Activated CD4-positive, alpha-beta T cell treated with anti-CD3 and anti-CD28 coated beads, Interleukin-2, Interleukin-4, amounts not matched to agents 100 ng/mL and 50 ng/mL, durations not matched to agents 16 hours and 8 hours (primary cell): ENCODE measurements at regions not wholly inside any gene's neighbourhood (a gene's known extent, or its start where the extent isn't known, plus 50 kb on each side); places are given as distances from the start of the nearest gene placed in this dataset.
A peak's percentile ranks its signal among the peaks of the same experiment; 100 is the strongest.

Experiments used
- DNase-seq: peaks from one replicate; pipeline ENCODE4 v3.0.0-alpha.2; 2020; ENCODE audit warnings: low spot score

DNA sequence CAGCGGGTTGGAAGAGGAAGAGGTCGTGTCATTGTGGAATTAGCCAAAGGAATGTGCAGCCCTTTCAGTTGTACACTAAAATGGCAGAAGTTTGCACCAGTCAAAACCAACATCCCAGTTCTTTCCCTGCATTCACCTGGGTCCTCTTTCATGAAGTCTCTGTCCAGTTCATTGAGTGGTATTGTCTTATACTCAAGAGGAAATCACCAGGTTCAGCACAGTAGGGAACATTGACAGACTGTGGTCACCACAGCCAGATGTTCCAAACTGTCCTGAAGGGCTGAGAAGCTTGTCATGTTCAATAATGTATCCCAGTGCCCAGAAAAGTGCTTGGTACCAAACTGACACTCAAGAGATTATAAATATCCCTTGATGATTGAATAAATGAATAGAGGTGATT lies 131.6 kb downstream of the GLUL start:
- DNase-seq = no peak

DNA sequence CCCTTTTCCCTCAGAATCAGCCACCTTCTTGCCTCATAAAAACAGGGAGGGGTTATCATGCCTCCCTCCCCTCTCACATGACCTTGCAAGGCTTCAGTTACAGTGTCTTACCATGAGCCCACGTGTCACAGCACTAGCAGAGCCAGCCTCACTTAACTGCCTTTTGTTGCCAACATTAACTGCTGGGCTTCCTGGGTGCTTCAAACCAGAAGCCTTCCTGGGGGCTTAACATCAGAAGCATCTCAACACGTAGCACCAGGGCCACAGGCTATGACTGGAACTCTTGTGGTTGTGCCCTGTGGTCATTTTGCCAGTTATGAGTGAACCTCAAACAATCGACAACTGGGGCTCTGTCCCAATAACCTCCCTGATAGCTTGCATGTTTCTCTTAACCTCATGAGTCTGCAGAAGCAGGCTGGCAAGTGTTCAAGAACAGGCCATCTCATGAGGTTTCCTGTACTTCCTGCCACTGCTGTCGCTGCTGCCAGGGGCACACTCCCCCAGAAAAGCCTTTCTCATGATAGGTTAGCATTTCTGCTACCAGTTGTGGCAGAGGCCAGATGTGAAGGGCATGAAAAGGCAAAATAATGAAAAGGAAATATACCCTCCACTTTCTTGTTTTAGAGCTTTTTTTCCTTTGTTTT lies 132.2 kb downstream of the GLUL start:
- peak; percentile 89 for DNase-seq

DNA sequence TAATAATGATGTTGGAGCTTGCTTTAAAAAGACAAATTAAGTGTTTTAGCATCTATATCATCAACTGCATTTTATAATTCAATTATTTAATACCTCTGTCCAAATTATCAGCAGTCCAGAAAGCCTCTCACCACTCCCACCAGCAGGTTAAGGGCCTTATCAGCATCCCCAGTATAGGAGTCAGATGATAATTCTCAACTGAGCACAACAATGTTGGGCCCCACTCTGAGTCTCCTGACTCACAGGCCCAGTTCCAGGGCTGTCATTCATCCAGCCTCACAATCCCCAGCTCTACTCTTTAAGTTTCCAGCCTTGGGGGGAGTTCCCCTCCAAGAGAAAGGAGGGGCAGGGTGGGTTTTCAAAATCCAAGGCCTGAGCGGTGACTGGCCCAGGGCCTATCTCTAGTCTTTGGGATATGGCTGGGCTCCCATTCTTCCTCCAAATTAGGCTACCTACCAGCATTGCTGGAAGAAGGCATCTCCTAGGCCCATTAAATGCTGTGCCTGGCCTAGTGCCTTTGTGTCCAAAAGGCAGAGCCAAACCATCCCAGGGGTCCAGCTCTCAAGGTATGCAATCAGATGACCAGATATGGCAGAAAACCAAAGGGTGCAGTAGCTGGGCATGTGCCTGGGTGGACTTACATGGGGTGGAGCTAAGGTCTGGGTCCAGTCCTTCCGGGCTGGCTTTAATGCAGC lies 134.1 kb downstream of the GLUL start:
- DNase-seq = no peak

DNA sequence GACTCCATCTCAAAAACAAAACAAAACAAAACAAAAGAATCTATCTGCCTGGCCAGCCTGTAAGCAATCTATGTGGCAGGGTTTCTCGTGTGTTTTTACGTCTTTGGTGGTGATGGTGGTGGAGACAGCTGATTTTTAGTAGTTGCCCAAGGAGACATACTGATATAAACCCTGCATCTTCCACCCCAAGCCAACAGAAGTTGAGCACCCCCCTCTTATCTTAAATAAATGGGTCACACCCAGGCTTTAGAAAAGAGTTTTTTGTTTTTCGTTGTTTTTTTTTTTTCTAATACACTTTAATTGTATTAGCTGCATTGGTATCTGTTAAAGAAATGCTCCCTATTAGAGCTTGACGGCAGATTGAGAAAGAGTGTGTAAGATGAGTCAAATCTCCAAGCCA lies 134.7 kb downstream of the GLUL start:
- no peak for DNase-seq

DNA sequence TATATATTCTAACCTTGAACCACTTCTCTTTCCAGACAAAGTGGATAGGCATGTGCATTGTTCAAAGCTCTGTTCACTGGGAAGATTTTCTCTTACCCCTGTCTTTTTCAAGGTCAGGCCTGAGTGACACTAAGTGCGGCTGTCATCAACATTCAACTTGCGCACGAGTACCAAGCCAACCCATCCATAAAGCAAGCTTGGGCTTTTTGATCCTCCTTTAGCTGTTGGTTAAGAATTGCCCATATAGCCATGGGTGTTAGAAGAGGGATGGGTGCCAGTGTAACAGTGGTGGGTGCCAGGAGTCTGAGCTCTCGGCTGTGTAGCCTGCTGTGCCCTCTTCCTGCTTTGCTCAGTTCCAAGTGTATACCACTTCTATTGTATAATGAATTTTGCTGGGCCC lies 136.1 kb downstream of the GLUL start:
- DNase-seq = no peak

DNA sequence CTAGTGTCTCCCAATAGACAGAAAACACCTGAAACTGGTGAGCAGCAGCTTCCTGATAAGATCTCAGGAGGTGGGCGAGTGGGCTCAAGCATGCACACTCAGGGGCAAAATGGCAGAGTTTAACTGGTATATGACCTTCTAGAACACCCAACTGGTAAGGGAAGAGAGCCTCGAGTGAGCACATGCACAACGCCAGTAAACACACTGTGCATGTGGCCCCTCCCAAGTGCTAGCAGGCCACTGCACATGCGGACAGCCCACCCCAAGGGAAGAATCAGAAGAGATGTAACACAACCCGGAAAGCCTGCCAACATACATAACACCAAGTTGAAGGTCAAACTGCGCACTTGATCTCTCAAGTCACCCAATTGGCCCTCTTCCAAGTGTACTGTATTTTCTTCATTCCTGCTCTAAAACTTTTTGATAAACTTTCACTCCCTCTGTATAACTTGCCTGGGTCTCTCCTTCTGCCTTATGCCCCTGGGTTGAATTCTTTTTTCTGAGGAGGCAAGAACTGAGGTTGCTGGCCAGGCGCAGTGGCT lies 138.2 kb downstream of the GLUL start:
- no peak for DNase-seq

DNA sequence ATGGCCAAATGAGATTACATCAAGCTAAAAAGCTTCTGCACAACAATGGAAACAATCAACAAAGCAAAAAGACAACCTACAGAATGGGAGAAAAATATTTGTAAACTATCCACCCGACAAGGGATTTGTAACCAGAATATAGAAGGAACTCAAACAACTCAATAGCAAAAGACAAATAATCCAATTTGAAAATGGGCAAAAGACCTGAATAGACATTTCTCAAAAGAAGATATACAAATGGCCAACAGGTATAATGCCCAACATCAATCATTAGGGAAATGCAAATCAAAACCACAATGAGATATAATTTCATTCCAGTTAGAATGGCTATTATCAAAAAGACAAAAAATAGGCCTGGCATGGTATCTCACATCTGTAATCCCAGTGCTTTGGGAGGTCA lies 140.0 kb downstream of the GLUL start:
- no peak for DNase-seq

DNA sequence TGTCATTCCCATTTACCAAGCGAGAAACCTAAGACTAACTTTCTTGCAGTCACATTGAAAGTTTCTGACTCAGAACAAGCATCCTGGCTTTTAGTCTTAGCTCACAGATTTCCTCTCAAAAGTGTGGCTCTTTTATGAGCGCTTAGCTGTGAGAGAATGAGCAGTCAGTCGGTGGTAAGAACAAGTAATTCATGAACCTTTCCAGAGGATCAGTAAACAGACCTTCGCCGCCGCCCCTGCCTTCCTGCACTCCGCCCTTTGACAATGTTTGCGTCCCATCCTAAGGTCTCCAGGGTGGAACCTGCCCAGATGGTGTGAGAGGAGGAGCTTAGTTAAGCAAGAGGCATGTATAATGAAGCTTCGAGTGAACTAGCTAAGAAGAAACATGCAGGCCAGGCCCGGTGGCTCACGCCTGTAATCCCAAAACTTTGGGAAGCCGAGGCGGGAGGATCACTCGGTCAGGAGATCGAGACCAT lies 142.4 kb downstream of the GLUL start:
- peak; percentile 92 for DNase-seq

DNA sequence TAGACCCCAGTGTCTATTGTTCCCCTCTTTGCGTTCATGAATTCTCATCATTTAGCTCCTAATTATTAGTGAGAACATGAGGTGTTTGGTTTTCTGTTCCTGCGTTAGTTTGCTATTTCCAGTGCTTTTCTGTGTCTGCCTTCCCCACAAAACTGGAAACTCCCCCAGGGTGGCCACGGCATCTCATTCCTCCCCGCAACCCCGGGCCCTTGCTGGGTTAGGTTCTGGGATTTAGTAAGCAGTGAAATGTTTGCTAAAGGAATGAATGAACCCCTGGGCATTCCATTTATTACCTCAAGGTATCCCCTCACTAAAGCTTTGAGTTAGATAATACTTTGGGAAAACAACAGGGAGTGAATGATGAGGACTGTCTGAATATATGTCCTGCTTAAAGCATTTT lies 142.9 kb downstream of the GLUL start:
- peak; percentile 84 for DNase-seq

DNA sequence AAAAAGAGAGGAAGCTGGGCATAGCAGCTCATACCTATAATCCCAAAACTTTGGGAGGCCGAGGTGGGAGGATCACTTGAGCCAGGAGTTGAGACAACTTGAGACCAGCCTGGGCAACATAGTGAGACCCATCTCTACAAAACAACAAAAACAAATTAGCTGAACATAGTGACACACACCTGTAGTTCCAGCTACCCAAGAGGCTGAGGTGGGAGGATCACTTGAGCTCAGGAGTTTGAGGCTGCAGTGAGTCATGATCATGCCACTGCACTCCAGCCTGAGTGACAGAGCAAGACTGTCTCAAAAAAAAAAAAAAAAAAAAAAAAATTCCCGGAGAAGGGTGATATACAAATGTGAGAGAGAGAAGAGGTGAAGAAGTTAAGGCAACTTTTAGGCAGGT lies 143.8 kb downstream of the GLUL start:
- DNase-seq = peak; percentile 46

DNA sequence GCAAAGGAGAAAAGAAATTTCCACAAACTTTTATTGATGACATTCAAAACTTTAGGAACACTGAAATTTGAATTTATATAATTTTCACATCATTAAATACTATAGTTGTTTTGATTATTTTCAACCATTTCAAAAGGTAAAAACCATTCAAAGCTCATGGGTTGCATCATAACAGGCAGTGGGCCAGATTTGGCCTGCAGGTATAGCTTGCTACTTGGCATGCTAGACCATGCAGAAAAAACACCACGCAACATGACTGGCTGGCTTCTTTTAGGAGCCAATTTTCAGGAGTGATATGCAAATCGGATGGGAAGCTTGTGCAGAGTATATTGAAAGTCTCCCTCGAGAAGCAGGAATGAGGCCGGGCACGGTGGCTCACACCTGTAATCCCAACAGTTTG lies 144.8 kb downstream of the GLUL start:
- DNase-seq = no peak

DNA sequence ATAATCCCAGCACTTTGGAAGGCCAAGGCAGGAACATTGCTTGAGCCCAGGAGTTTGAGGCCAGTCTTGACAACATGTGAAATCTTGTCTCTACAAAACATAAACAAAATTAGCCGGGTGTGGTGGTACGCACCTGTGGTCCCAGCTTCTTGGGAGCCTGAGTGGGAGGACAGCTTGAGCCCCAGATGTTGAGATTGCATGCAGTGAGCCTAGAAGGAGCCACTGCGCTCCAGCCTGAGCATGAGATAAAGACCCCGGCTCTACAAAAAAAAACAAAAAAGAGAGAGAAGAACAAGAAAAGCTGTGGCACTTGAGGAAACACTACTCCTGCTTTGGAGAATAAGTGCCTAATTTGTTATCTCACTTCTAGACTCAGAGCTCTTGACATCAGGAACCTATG lies 146.6 kb downstream of the GLUL start:
- DNase-seq = no peak

DNA sequence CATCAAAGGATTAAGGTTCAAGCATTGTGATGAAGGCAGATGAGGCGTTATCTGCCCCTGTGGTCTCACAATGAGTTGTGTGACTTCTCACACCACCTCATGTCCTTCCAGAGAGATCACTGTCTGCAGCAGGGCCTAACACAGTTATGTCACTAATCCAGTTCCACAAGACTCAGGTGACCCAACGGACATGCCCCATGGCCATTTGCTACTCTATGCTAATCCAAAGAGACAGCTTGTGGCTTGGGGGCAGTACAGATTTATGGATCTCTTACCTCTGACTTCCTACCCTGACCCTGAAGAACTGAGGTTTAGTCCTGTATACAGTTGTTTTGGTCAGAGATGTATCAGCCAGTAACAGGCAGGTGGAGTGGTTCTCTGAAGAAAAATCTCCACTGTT lies 147.1 kb downstream of the GLUL start:
- DNase-seq = no peak

DNA sequence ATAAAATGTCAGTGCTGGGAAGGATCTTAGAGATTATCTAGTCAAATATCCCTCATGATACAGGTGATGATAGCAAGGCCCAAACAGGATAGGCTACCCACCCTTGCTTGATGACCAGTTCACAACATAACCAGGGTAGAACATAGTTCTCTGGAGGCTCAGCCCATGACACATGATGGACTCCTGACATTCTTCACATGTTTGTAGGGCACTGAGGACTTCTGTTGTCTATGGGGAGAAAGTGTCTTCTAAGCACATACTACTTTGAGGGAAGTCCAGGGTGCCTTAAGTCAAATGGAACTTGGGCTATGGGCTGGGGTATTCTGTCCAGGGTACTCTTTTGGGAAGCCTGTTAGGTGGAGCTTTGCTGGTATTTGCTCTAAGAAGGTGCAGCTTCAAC lies 148.9 kb downstream of the GLUL start:
- no peak for DNase-seq

DNA sequence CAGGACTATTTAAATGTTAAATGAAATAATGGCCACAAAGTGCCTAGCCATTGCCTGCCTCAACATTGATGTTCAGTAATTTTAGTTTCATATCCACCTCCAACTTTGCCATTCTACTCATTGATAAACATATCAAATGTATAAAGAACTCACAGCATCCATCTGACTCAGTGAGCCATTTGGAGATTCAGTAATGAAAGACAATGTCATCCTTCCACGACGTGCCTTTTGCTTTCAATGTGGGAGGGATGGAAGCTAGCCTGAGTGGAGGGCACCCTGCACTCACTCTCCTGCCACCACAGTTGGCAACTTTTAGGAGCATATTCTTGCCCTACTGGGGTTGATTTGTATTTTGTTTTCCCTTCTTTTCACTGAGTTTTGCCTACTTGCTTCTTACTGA lies 151.5 kb downstream of the GLUL start:
- no peak for DNase-seq

DNA sequence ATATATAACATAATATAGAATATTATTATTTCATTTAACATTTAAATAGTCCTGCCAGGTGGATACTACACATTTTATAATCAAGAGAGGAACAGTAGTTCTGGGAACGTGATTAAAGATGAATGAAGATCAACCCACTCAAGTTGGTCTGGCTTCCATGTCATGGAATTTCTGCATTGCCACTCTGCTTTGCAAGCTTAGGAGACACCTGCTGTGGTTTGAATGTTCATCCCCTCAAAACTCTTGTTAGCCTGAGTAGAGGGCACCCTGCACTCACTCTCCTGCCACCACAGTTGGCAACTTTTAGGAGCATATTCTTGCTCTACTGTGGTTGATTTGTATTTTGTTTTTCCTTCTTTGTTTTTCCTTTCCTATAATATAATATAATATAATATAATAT lies 153.2 kb downstream of the GLUL start:
- no peak for DNase-seq

DNA sequence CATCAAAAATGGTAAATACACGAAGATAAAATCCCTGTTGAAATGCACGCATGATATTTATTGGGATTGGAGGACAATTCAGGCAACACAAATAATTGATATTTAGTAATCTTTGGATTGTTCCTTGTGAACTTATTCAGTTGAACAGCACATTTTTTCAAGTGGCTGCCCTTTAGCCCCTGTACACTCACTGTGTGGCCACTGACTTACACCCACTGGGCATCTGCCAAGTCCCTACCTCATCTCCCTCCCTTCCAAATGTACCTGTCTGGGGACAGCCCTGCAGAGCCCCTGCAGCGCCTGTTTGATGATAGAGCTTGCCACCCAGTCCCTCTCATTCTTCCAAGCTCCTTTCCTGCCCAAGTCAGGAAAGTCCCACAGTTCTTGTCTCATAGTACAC lies 154.3 kb downstream of the GLUL start:
- no peak for DNase-seq

DNA sequence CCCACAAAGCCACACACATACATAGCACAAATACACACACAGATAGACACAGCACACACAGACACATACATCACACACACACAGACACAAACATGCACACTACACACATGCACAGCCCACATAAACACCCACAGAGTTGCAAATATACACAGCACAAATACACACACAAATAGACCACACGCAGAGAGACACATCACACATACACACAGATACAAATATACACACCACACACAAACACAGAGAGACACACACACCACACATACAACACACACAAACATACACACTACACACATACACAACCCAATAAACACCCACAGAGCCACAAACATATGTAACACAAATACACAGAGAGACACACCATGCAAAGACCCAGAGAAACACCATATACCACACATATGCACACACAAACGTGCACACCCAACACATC lies 154.9 kb downstream of the GLUL start:
- DNase-seq = no peak

DNA sequence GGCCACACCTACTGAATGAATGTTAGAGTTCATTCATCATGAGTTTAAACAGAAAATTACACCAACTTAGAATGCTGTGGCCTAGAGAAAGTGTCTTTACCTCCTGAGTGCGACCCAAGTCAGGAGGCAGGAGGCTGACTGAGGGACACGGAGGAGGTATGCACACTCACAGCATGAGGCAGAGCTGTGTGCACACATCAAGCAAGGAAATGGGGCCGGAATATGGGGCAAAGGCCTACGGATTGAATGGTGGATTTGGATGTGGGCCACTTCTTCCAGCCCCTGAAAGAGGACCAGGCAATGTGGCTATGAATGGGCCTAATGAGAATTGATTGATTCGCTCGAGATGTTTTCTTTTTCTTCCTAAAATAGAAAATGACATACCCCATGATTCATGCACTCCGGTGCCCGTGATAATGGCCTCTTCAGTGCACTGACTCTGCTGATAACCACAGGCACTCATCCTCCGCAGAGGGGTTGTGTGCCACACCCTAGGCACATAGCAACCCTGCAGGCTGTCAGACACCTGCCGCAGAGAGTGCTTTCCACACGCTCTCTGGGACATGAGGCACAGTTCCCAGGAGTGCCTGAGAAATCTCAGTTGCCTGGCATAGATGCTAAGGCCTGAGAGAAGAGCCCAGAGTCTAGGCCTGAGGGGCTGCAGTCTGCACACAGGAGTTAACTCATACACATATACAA lies 155.5 kb downstream of the GLUL start:
- no peak for DNase-seq

DNA sequence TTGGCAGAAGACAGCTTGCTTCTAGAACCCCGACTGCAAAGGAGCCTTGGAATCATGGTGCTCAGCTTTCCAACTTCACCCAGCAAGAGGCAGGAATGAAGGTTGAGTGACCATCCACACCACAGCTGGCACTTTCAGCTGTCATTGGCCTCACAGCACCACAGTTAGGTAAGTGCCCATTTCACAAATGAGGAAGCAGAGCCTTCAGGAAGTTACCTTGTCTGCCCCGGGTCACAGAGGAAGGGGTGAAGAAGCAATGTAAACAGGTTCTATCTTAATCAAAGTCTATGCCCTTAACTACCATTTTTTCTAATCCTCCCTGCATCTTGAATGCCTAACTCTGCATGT lies 156.0 kb downstream of the GLUL start:
- no peak for DNase-seq

DNA sequence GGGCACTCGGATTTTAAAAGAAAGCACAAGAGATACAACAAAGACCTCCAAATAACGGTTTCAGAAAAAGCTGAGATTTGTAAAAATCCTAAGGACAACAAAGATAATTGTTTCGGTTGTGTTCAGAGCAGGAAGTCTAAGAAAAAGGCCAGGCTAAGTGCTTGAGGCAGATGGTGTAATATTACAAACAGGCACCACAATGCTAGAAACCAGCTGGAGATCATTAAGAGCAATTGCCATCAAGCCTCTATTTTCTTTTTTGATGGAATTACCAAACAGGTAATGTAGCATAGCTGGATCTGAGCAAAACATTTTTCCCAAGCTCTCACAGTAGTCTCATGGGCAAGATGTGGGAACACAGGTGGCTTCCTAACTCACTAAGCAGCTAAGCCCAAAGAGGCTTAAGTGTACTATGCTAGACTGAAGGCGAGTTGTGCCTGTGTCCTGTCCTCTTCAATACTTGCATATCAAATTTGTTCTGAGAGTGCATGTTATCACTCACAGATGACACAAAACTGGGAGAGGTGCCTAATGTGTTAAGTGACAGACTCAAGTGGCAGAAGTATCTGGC lies 161.6 kb downstream of the GLUL start:
- no peak for DNase-seq

DNA sequence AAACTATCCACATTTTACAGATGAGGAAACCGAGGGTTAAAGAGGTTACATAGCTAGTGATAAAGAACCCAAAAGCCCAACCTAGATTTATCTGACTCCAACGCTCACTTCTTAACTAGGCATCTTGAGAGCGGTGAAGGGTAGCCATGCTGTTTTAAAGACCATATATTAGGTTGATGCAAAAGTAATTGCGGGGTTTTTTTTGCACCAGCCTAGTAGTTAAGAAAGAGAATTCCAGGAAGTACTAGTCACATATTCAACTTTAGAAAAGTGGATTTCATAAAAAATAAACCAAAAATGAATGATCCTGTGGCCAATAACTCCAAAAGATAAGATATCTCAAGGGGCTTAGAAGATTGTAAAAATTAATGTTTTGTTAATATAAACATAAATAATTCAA lies 162.1 kb downstream of the GLUL start:
- DNase-seq = no peak
